GM21367 (cell line): ENCODE measurements at regions not wholly inside any gene's neighbourhood (a gene's known extent, or its start where the extent isn't known, plus 50 kb on each side); places are given as distances from the start of the nearest gene placed in this dataset.

Experiments
- ATAC-seq: cut with Tn5 transposase; IDR thresholded peaks from one replicate; pipeline ENCODE4 v1.9.1; 2021; ENCODE audit not compliant: unreplicated experiment

DNA sequence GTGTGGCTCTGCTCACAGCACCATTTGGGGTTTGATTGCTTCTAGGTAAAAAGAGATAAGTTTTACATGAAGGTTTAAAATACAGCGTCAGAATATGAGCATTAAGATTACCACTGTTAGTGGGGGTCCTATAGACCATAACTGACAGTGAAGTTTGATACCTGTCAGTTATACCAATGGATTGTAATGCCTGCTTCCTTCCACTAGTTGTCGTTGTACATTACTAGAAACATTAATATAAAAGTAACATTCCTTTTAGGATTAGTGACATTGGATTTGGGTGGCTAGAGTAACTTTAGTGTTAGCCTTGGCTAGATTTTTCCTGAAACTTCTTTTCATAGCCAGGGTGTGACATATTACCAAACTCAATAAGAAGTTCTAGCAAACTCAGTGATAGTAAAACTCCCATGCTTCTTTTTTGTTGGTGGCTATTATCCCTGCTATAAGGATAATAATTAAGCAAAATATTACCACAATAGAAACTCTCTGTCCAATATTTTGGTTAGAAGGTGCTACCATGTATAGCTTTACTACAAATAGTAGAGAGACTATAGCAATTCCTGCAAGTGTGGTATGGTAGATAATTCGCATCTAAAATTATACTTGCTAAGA lies 57.1 kb downstream of the FAM181B start:
- no peak for ATAC-seq

DNA sequence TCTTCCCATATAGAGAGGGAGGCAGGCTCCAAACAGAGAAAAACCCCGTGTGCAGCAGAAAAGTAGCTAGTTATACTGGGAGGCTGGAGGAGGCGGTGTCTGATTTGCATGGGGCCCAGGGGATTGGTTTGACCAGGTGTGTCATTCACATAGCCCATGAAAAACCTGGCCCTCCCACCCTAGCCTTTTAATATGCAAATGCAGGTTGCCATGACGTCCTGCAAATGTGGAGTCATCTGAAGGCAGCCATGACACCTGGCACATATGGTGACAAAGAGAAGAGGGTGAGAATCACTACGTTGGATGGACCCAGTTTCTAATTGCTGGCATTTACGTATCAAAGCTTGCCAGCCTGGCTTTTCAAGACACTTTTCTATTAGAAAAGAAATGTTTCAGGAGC lies 57.8 kb downstream of the FAM181B start:
- ATAC-seq, result no peak

GRCh38 chr11:82673631-82674030 lies 60.0 kb downstream of the FAM181B start:
- ATAC-seq, result no peak

DNA sequence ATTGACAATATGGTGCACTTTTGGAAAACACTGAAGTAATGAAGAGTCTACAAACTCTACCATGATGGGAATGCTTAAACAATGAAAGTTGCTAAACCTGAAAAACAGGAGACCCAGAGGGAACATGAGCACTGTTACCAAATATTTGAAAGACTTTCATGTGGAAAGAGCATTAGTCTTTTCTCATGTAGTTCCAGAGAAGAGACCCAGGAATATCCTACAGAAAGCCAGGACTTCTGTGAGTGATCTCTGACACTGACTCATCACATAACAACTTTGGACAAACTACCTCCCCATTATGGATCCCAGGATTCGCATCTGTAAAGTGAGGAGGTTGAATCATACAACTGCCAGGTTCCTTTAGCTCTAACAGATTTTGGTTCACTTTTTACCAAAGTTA lies 62.2 kb downstream of the FAM181B start:
- ATAC-seq, result no peak

DNA sequence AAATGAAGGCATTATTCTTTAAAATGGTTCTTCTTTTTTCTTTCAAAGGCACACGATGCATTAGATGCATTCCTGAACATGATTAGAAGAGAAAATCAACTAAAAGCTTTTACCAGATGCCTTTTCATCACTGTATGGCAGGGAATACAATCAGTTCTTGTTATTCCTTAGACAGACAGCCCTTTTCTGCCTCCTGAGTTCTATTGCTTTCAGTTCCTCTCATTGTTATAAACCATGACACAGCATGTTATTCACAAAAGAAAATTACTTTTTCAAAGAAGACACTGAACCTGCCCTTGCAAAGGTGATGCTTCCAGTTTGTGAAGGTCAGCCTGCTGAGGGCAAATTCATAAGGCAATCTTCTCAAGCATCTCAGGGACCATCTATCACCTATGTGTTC lies 70.1 kb downstream of the FAM181B start:
- ATAC-seq, result no peak

DNA sequence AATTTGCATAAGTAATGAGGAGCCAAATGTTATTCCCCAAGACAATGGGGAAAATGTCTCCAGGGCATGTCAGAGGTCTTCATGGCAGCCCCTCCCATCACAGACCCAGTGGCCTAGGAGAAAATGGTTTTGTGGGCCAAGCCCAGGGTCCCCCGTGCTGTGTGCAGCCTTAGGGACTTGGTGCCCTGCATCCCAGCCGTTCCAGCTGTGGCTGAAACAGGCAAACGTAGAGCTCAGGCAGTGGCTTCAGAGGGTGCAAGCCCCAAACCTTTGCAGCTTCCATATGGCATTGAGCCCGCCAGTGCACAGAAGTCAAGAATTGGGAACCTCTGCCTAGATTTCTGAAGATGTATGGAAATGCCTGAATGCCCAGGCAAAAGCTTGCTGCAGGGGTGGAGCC lies 79.9 kb downstream of the FAM181B start:
- ATAC-seq, result no peak

DNA sequence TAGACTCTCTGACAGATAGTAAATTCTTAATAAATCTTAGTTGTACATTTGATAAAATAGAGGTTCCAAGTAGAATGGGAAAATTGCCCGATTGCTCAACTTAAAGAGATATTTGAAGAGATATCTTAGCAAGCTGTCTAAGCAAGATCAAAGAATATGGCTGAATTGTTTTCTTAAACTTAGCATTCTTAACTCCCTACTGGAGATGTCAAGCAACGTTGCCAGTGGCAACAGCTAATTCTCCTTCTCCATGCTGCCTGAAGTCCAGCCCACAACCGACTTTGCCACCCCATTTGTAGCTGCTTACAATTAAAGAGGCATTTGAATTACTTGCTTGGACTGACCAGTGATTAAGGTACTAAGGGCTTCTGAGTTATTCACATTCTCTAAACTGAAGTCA lies 94.4 kb downstream of the FAM181B start:
- ATAC-seq, result no peak

GRCh38 chr11:82636615-82637014 lies 97.0 kb downstream of the FAM181B start:
- no peak for ATAC-seq

DNA sequence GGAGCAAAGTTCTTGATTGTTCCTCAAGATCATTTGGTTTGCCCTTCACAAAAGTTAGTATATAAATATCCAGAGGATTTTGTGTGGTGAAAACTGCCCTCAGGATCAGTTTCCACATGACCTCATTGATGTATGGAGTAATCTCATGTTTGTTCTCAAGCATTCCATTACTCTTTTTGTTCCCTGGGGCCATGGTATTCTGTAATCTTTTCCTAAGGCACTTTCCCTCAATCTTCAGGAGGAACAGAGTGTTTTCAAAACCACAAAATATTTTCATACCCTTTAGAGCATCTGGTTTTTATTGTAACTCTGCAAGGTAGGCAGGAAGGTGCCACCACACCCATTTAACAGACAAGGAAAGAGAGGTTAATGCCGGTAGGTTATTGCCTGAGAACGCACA lies 99.6 kb downstream of the FAM181B start:
- no peak for ATAC-seq

- ATAC-seq, result peak; percentile 71
Measured at GRCh38 chr11:82631722-82632630, 101.7 kb downstream of the FAM181B start.

GRCh38 chr11:82610671-82611070 lies 123.0 kb downstream of the FAM181B start:
- ATAC-seq, result no peak

- ATAC-seq, result no peak
Measured at GRCh38 chr11:82606738-82607137, 126.9 kb downstream of the FAM181B start.

DNA sequence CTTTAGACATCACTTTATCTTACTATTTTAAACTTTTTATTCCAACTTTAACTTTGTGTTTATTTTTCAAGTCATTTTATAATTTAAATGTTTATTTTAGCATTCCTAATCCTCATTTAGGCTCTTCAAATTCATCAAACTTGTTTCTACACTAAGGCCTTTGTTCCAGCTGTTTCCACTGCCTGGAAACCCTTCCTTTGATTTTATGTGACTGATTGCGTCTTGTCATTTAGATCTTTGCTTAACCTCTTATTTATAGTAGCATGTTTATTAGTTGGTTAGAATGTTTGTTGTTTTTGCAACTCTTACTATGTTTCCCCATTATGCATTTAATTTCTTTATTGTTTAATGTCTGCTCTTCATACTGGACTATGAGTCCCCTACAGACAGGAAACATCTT lies 132.0 kb downstream of the FAM181B start:
- ATAC-seq, result no peak

DNA sequence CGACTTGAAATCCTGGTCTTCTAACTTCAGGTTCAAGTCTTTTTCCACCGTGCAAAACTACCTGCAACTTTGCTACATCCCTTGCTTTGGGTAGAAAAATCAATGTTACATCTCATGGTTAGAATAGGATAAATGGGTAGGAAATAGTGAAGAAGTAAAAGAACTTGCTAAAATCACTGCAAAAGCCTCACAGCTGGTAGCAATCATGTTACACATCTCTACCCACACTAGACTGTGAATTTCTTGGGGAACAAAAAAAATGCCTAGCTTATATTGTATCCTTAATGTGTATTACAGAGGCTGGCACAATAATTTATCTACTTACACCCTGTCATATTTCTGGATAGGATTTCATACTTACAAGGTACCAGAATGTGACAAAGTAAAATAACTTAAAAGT lies 133.8 kb downstream of the FAM181B start:
- no peak for ATAC-seq

- no peak for ATAC-seq
Measured at GRCh38 chr11:82586581-82586980, 147.1 kb downstream of the FAM181B start.

DNA sequence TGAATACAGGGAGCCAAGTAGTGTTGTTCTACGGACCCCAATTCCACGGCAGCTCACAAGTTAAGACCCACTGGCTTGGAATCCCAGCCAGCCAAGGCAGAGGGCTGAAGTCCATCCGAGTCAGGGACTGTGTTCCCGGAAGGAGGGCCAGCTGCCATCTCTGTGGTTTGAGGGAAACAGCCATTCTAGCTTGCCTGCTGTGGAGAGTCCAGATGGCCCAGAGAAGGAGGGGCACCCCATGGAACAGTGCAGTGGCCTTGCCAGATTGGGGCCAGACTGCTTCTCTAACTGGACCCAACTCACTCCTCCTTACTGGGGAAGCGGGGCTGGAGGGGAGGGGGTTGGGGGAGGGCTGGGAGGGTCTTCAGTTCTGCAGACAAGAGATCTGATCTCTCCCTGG lies 156.4 kb downstream of the FAM181B start:
- no peak for ATAC-seq

- ATAC-seq, result no peak
Measured at GRCh38 chr11:82560836-82561235, 172.8 kb downstream of the FAM181B start.

- ATAC-seq, result no peak
Measured at GRCh38 chr11:82559609-82560008, 174.1 kb downstream of the FAM181B start.

GRCh38 chr11:82557274-82557673 lies 176.4 kb downstream of the FAM181B start:
- peak; percentile 100 for ATAC-seq

DNA sequence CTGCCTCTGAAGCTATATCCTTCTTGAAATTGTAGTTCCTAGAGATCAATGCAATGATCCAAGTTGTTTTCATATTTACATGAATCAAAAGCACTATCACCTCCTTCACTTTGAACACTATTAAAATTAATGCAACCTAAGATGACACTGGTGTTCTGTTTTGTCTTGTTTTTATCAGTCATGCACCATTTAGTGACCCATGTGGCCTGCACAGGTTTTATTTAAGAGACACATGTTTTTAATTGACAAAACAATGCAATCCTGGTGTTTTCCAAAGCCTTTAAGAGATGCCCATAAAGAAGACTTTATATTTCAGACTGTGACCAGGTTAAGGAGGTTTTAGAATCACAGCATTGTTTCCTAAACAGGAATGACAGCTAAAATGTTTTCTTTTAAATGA lies 177.5 kb downstream of the FAM181B start:
- ATAC-seq, result no peak

GRCh38 chr11:82546661-82547557 lies 186.8 kb downstream of the FAM181B start:
- no peak for ATAC-seq

DNA sequence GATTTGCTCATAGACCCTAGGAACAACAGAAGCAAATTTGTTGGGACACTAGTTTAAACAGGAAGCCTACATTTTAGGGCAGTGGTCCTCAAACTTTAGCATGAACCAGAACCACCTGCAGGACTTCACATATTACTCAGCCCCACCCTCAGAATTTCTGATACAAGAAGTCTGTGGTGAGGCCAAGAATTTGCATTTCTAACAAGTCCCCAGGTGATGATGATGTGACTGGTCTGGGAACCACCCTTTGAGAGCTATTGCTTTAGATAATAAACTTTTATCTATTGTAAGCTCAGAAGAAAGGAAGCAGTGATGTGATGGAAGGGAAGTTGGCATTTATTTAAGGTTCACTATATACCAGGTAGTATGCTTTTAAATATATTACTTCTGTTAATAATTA lies 194.0 kb downstream of the FAM181B start:
- ATAC-seq, result peak; percentile 56
